ENCODE measurements at regions not wholly inside any gene's neighbourhood (a gene's known extent, or its start where the extent isn't known, plus 50 kb on each side); places are given as distances from the start of the nearest gene placed in this dataset.

GRCh38 chr7:155991470-155991869 lies 179.2 kb upstream of the SHH start:
- TF ChIP-seq POLR2A (IDR thresholded peaks at IDR 0.05; ENCODE audit: low read depth, low read length): no peak
- TF ChIP-seq SPI1 (IDR thresholded peaks at IDR 0.05; ENCODE audit: low read depth, low read length): no peak
- TF ChIP-seq POLR2AphosphoS5 (IDR thresholded peaks at IDR 0.05; ENCODE audit: low read depth, low read length): no peak
- no peak for TF ChIP-seq TAF1 (IDR thresholded peaks at IDR 0.05; ENCODE audit: low read depth, low read length)
- TF ChIP-seq POU2F2 (IDR thresholded peaks at IDR 0.05; ENCODE audit: low read depth, low read length): no peak
- no peak for TF ChIP-seq PAX5 (IDR thresholded peaks at IDR 0.05; ENCODE audit: insufficient read depth, low read length, severe bottlenecking)
